Keratinocyte (primary cell): ENCODE measurements at regions not wholly inside any gene's neighbourhood (a gene's known extent, or its start where the extent isn't known, plus 50 kb on each side); places are given as distances from the start of the nearest gene placed in this dataset.

ENCODE experiments used
- CTCF ChIP-seq, 3 experiments: IDR thresholded peaks in 1 of 3; conservative IDR thresholded peaks in 1 of 3; optimal IDR thresholded peaks in 1 of 3; 2 replicates in 2 of 3; 3 replicates in 1 of 3; pipeline versions ENCODE3 to v1.5.1; 2011; ENCODE audit warnings: low read length in 3 of 3, mild to moderate bottlenecking in 3 of 3, moderate library complexity in 2 of 3, control low read depth in 1 of 3, inconsistent platforms in 1 of 3; ENCODE audit not compliant: insufficient read depth in 2 of 3; ENCODE audit errors: extremely low read depth in 1 of 3
- EZH2 ChIP-seq: IDR thresholded peaks from one replicate; pipeline ENCODE4 v1.6.1; 2012; ENCODE audit warnings: inconsistent platforms, mild to moderate bottlenecking, low read length, moderate library complexity

- TF ChIP-seq EZH2, result no peak
- TF ChIP-seq CTCF (optimal IDR thresholded peaks at IDR 0.05 in 1 of 3, IDR thresholded peaks at IDR 0.05 in 1 of 3, conservative IDR thresholded peaks at IDR 0.05 in 1 of 3; ENCODE audit: extremely low read depth in 1 of 3, insufficient read depth in 2 of 3, low read length in 3 of 3), result no peak
These were observed 838.2 kb upstream of the ADGRL2 start for GRCh38 chr1:80962564-80962963.
